Urothelium cell line (cell line): ENCODE measurements at regions not wholly inside any gene's neighbourhood (a gene's known extent, or its start where the extent isn't known, plus 50 kb on each side); places are given as distances from the start of the nearest gene placed in this dataset.
"Not testable (repeated sequence)": the region's sequence is repeated elsewhere in the genome, so short reads cannot be mapped to it uniquely, and the experiment has no call there.

Experiments
- DNase-seq: peaks from one replicate; pipeline ENCODE4 v3.0.0; 2011; ENCODE audit warnings: low spot score, mixed read lengths
- FAIRE-seq: peaks from 2 replicates; lab custom pipeline; 2011; peaks lifted over from hg19 to GRCh38; lab: Jason Lieb, UNC

DNA sequence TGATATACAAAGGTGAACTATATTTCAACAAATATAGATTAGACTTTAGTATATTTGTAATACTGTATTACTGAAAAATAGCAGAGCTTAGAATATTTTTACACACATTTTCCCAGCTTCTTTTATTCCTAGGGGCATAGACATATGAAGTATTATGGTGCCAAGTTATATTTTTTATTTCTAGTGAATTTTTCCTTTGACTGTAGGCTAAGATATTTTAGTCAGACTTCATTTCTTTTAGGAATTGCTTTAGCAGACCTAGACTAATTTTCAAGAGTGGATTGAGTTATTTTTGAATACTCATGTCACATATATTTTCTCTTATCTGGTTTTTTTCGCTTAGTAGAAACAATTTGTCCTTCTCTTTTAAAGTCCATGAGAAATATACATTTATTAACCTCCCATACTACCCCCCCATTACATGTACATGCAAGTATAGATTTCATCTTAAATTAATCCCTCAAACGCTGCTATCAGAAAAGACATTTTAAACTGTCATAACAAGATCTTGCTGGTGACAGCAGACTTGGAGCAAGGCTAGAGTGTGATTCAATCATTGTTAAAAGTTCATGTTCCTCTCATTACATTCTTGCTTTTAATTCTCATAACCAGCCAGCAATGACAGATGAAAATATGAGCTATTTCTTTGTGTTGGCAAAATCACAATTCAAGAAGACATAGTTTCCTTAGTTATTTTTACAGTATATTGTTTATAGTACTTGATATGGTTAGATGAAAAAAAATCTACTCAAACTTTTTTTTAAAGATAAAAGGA is 456.1 kb downstream of the AEBP2 start:
- DNase-seq (no peak), FAIRE-seq (no peak)

DNA sequence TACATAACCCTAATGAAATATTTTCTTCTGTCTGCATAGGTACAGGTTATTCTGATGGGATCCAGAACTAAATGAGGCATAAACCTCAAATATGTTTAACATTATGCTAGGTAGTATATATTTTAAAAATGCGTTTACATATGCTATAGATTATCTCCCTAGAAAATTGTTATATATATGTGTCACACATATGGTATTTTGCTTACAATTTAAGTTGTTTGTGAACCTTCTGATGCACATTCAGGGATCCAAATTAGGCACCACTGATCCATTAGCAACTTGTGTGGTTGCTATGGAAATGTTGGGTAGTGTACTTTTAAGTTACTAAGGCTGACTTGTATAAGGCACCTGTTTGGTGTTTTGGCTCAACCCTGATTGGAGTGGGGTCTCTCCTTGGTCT is 456.7 kb downstream of the AEBP2 start:
- FAIRE-seq (no peak), DNase-seq (no peak)

GRCh38 chr12:19896534-19896933 is 457.2 kb downstream of the AEBP2 start:
- FAIRE-seq = no peak
- DNase-seq = no peak

GRCh38 chr12:19897900-19898408 is 458.7 kb downstream of the AEBP2 start:
- FAIRE-seq (no peak), DNase-seq (no peak)

- no peak for FAIRE-seq
Measured at GRCh38 chr12:19901841-19902240, 462.5 kb downstream of the AEBP2 start.

GRCh38 chr12:19904819-19905218 is 463.5 kb upstream of the PDE3A start:
- FAIRE-seq = no peak
- DNase-seq = no peak

More at GRCh38 chr12:19901841-19902240, 462.5 kb downstream of the AEBP2 start:
- DNase-seq = no peak

DNA sequence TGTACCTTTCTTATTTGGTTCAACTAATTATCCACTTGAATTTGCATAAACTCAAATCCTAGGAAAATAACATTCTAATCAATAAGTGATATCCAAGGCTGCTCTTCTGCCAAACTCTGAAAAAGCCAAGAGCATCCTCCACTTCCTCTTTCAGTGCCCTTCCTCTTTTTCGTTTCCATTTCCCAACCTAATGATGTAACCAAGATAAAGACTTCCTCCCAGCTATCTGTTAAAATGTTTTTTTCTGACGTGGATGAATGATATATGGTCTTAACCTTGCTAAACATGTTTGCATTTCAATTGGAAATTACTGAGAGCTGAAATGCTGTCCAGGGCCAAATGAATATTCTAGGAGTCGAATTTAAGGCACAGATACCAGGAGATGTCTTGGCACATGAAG is 459.5 kb upstream of the PDE3A start:
- no peak for DNase-seq
- FAIRE-seq = no peak

GRCh38 chr12:19909418-19909817 is 458.9 kb upstream of the PDE3A start:
- FAIRE-seq (no peak), DNase-seq (no peak)

DNA sequence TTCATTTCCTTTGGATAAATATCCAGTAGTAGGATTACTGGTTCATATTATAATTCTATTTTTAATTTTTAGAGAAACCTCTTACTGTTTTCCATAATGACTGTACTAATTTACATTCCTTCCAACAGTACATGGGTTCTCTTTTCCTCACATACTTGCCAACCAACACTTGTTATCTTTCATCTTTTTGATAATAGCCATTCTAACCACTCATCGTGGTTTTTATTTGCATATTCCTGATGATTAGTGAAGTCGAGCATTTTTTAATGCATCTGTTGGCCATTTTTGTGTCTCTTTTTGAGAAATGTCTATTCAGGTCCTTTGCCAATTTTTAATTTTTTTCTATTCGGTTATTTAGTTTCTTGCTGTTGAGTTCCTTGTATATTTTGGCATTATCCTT is 457.7 kb upstream of the PDE3A start:
- no peak for FAIRE-seq
- no peak for DNase-seq

DNA sequence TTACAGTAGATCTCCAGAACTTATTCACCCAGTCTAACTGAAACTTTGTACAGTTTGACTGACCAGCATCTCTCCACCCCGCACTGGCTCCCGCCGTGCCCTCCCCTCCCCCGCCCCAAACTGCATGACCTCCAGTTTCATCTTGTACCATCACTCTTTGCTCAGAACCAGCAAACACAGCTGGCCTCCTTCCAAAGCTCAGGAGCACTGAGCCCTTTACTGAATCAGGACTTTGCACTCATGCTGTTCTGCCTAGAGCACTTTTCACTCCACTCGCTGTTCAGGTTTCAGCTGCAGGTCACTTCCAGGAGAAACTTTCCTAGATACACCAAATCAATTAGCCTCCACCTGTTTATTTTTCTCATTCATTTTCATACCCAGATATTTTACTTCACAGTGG is 455.3 kb upstream of the PDE3A start:
- DNase-seq = no peak
- FAIRE-seq = no peak

DNA sequence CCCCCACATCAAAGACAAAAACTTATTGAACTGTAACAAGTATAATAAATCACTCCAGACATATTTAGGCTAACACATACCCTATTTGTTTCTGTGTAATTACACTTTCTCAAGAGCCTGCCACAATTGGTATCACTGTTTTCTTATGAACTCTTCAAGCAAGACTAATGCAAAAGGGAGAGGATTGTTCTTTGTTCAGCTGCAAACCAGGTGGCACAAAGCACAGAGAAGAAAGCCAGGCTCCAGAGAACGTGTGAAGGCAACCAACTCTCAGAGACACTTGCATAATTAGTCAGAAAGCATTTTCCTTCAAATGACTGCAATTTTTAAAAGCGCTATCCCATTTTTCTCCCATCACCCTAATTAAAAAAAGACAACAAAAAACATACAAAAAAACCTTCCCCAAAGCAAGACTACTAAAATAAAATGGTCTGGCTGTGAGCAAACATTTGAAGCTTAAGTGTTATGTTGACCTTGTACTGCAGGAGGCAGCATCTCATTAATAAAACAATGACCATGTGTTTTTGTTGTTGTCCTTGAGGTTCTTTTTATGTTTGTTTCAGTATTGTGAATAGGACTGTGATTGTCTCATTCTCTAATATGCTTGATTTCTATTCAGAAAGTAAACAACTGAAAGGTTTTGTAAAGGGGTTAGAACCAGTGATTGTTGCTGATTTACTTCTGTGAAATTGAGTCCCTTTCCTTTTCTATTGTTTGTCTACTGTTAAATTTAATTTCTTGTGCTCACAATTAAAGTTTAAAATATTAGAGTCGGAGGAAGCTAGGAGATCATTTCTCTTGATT is 452.7 kb upstream of the PDE3A start:
- DNase-seq (peak; percentile 18), FAIRE-seq (no peak)

DNA sequence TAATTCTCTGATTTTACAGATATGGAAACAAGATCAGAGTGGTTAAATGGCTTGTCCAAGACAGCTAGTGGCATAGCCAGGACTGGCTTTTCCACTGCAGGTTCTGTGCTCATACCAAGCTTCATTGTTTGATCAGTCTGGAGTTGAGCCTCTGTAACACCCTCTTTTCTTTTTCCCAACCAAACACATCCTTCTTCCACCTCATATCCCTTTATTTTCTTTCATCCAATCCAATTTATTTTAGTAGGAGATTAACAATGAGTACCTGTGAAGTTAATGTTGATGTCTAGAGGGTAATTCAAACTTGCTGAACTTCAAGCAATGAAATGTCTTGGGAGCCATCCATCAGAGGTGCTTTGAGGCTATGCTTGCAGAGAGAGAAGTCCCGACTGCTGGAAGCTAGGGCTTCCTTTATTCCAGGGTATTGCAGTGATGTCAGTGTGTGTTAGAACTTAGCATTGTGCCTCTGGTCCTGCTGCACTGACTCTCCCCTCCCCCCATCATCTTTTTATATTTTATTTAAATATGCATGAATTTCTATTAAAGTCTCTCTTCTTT is 452.1 kb upstream of the PDE3A start:
- no peak for FAIRE-seq
- no peak for DNase-seq

DNA sequence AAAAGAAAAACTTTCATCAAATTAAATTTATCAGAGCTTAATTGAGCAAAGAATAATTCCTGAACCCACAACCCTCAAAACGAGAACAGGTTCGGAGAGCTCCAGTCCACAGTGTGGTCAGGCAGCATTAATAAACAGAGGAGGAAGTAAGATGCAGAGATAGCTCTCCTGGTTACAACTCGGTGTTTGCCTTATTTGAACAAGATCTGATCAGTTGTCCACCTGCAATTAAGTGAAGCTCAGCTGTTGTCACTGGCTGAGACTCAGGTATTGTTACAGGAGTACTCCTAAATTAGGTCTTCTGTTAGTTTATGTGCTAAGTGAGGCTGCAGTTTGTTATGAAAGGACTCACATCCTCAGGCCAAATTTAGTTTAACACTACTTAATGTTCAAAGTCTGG is 451.4 kb upstream of the PDE3A start:
- no peak for DNase-seq
- no peak for FAIRE-seq

DNA sequence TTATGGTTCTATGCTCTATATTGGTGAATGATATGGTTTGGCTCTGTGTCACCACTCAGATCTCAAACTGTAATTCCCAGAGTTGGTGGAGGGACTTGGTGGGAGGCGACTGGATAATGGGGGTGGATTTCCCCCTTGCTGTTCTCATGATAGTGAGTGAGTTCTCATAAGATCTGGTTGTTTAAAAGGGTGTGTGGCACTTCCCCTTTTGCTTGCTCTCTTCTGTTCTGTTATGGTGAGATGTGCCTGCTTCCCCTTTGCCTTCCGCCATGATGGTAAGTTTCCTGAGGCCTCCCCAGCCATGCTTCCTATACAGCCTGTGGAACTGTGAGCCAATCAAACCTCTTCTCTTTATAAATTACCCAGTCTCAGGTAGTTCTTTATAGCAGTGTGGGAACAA is 446.6 kb upstream of the PDE3A start:
- not testable (repeated sequence) for DNase-seq, FAIRE-seq

- DNase-seq = no peak
- no peak for FAIRE-seq
Measured at GRCh38 chr12:19922717-19923116, 445.6 kb upstream of the PDE3A start.

DNA sequence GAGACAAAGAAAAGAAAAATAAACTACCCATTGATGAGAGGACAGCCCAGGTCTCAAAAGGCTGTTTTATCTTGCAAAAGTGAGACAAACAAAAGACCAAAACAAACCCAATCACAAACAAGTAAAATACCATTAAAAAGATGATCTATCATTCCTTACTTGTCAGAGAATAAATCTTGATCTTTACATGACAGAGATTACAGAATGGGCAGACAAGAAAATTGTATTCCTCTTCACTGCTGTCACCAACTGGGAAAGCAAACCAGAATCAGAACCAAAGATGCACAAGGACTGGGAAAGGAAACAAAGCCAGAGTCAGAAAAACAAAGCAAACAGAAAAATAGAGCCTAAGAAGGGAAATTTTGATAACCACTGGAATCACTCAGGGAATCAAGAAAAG is 444.0 kb upstream of the PDE3A start:
- DNase-seq (no peak), FAIRE-seq (no peak)

GRCh38 chr12:19925841-19926240 is 442.5 kb upstream of the PDE3A start:
- no peak for FAIRE-seq
- no peak for DNase-seq

GRCh38 chr12:19926266-19926665 is 442.1 kb upstream of the PDE3A start:
- FAIRE-seq = no peak
- DNase-seq = no peak

DNA sequence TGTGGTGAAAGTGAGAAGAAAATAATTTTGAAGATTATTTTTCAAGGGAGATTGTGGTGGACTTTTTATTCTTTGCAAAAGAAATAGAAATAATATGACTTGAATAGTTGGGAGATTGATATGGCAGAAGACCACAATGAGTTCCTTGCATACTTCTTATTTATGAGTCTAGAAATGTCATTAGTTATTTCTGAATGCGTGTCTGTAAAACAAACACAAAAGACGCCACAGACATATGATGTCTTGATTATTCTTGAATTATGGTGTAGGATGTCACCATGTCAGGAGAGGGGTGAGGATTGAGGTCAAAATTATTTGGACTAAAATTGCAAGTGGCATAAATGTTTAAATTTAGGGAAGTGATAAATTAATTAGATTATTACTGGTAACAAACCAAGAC is 440.7 kb upstream of the PDE3A start:
- FAIRE-seq = no peak

GRCh38 chr12:19932413-19932812 is 435.9 kb upstream of the PDE3A start:
- no peak for FAIRE-seq

More for the DNA sequence above, 440.7 kb upstream of the PDE3A start:
- no peak for DNase-seq

GRCh38 chr12:19933924-19934323 is 434.4 kb upstream of the PDE3A start:
- DNase-seq = no peak
- no peak for FAIRE-seq

More at GRCh38 chr12:19932413-19932812, 435.9 kb upstream of the PDE3A start:
- DNase-seq = no peak

GRCh38 chr12:19937161-19937560 is 431.2 kb upstream of the PDE3A start:
- DNase-seq = no peak

More at GRCh38 chr12:19937161-19937560, 431.2 kb upstream of the PDE3A start:
- no peak for FAIRE-seq
